ENCODE measurements at regions not wholly inside any gene's neighbourhood (a gene's known extent, or its start where the extent isn't known, plus 50 kb on each side); places are given as distances from the start of the nearest gene placed in this dataset.

- no peak for DNase-seq (ENCODE audit: low read depth)
Measured at GRCh38 chr18:45168866-45169600, 446.2 kb upstream of the SLC14A2 start.

- DNase-seq (ENCODE audit: low read depth): peak; percentile 54
Measured at GRCh38 chr18:45169610-45170009, 445.7 kb upstream of the SLC14A2 start.

- no peak for DNase-seq (ENCODE audit: low read depth)
Measured at GRCh38 chr18:45171679-45172191, 443.5 kb upstream of the SLC14A2 start.

GRCh38 chr18:45173327-45173726 is 441.9 kb upstream of the SLC14A2 start:
- DNase-seq (ENCODE audit: low read depth): no peak

GRCh38 chr18:45173799-45174519 is 441.3 kb upstream of the SLC14A2 start:
- no peak for DNase-seq (ENCODE audit: low read depth)

- no peak for DNase-seq (ENCODE audit: low read depth)
Measured at GRCh38 chr18:45174629-45175136, 440.6 kb upstream of the SLC14A2 start.

- DNase-seq (ENCODE audit: low read depth): no peak
Measured at GRCh38 chr18:45175511-45175910, 439.8 kb upstream of the SLC14A2 start.

GRCh38 chr18:45186832-45187231 is 428.4 kb upstream of the SLC14A2 start:
- DNase-seq (ENCODE audit: low read depth): no peak

- DNase-seq (ENCODE audit: low read depth): no peak
Measured at GRCh38 chr18:45191795-45192194, 423.5 kb upstream of the SLC14A2 start.

- peak; percentile 67 for DNase-seq (ENCODE audit: low read depth)
Measured at GRCh38 chr18:45197526-45197970, 417.7 kb upstream of the SLC14A2 start.

GRCh38 chr18:45198526-45198925 is 416.8 kb upstream of the SLC14A2 start:
- no peak for DNase-seq (ENCODE audit: low read depth)

- no peak for DNase-seq (ENCODE audit: low read depth)
Measured at GRCh38 chr18:45201029-45201428, 414.2 kb upstream of the SLC14A2 start.

- no peak for DNase-seq (ENCODE audit: low read depth)
Measured at GRCh38 chr18:45201489-45201888, 413.8 kb upstream of the SLC14A2 start.

GRCh38 chr18:45202061-45202460 is 413.2 kb upstream of the SLC14A2 start:
- DNase-seq (ENCODE audit: low read depth): no peak

- no peak for DNase-seq (ENCODE audit: low read depth)
Measured at GRCh38 chr18:45203677-45204076, 411.6 kb upstream of the SLC14A2 start.

GRCh38 chr18:45207328-45207727 is 407.9 kb upstream of the SLC14A2 start:
- DNase-seq (ENCODE audit: low read depth): no peak

GRCh38 chr18:45208164-45208563 is 407.1 kb upstream of the SLC14A2 start:
- no peak for DNase-seq (ENCODE audit: low read depth)

GRCh38 chr18:45212181-45213039 is 402.9 kb upstream of the SLC14A2 start:
- DNase-seq (ENCODE audit: low read depth): peak; percentile 34

GRCh38 chr18:45213040-45213333 is 402.3 kb upstream of the SLC14A2 start:
- DNase-seq (ENCODE audit: low read depth): no peak

- no peak for DNase-seq (ENCODE audit: low read depth)
Measured at GRCh38 chr18:45218436-45218835, 396.8 kb upstream of the SLC14A2 start.

- DNase-seq (ENCODE audit: low read depth): peak; percentile 31
Measured at GRCh38 chr18:45221363-45221762, 393.9 kb upstream of the SLC14A2 start.

GRCh38 chr18:45222180-45222579 is 393.1 kb upstream of the SLC14A2 start:
- DNase-seq (ENCODE audit: low read depth): no peak

Data from non-pigmented ciliary epithelial cell (primary cell).